ENCODE measurements at regions not wholly inside any gene's neighbourhood (a gene's known extent, or its start where the extent isn't known, plus 50 kb on each side); places are given as distances from the start of the nearest gene placed in this dataset.
A peak's percentile ranks its signal among the peaks of the same experiment; 100 is the strongest.

DNA sequence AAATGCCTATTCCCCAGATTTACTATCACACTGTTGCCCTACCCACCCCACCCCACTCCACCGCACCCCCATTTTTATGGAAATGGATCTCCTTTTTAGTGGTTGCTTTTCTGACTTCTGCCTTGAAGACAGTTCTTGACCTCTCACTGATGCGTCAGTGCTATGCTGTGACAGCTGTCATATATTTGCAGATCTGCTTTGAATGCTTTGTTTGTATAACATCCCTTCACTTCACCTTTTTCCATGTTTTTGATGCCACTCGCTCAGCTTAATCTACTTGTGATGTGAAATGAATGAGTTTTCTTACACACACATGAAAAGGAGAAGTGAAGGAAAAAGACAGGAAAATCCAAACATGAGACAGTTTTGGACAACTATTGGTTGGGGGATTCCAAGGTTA is 731.0 kb downstream of the SLITRK6 start:
- FAIRE-seq, result no peak

- FAIRE-seq, result peak; percentile 86
Measured at GRCh38 chr13:85040215-85040614, 759.0 kb downstream of the SLITRK6 start.

DNA sequence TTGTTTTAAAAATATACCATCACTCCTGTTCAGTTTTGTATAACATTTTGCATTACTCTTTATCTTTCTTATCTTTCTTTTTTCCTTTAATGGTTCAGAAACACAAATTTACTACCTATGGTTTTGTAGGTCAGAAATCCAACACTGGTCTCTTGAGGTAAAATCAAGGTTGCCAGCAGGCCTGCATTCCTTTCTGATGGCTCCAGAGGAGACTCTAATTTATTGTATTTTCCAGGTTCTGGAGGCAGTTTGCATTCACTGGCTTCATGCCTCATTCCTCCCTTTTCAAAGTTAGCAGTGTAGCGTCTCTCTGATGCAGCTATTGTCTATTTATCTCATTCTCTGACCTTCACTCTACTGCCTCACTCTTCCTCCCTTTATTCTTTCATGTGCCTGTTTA is 767.4 kb downstream of the SLITRK6 start:
- no peak for FAIRE-seq

- no peak for FAIRE-seq
Measured at GRCh38 chr13:85028035-85028434, 771.2 kb downstream of the SLITRK6 start.

GRCh38 chr13:85019121-85019520 is 780.1 kb downstream of the SLITRK6 start:
- FAIRE-seq, result no peak

DNA sequence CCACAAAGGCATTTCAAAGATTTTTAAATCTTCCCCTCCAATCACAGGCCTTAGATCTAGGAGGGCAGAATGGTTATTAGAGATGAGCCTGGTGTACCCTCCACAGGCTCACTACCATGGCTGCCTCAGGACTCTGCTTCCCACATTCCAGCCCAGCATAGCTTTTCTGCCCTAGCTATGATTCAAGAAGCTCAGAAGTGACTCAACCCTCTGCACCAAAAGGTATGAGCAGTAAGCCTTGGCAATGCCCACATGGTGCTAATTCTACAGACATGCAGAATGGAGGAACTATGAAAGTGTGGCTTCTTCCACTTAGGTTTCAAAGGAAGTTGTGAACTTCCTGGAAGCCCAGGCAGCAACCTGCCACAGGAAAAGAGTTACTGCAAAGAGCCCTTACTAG is 786.2 kb downstream of the SLITRK6 start:
- FAIRE-seq, result no peak

GRCh38 chr13:85009447-85009846 is 789.8 kb downstream of the SLITRK6 start:
- peak; percentile 74 for FAIRE-seq

DNA sequence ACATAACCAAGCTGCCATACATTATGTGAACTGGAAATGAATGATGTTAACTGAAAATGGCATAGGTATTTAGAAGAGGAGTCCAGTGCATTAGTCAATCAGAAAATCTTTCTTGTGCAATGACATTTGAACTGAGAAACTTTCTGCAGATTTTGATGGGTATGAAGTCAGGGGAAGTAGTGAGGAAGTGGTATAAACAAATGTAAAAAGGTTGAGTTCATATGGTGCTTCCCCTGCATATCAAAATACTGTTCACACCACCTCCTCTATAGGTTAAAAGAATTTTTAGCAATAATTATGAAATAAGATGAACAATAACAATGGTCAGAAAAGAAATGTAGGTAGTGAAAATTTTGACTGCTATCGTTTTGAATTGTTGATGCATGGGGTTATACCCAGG is 800.0 kb downstream of the SLITRK6 start:
- FAIRE-seq, result no peak

GRCh38 chr13:84998681-84999080 is 800.5 kb downstream of the SLITRK6 start:
- FAIRE-seq, result no peak

DNA sequence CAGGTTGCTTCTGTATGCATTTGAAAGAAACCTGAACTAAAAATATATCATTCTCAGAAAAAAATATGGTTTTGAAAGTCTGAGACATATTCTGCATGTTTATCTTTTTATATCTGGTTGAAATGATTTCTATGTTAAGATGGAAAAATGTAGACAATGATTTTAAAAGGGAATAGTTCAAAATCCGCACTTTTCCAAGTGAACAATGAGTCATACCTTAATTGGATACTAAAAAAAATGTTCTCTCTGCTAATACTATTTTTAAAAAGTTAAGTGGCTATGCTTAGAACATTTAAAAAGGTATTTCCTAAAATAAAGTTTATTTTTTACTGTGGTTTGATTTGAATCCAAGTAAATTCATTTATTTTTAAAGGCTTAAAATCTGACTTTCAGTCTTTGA is 801.4 kb downstream of the SLITRK6 start:
- peak; percentile 57 for FAIRE-seq

- FAIRE-seq, result no peak
Measured at GRCh38 chr13:84994582-84994981, 804.6 kb downstream of the SLITRK6 start.

- no peak for FAIRE-seq
Measured at GRCh38 chr13:84985860-84986259, 813.4 kb downstream of the SLITRK6 start.

- FAIRE-seq, result no peak
Measured at GRCh38 chr13:84983321-84983720, 815.9 kb downstream of the SLITRK6 start.

DNA sequence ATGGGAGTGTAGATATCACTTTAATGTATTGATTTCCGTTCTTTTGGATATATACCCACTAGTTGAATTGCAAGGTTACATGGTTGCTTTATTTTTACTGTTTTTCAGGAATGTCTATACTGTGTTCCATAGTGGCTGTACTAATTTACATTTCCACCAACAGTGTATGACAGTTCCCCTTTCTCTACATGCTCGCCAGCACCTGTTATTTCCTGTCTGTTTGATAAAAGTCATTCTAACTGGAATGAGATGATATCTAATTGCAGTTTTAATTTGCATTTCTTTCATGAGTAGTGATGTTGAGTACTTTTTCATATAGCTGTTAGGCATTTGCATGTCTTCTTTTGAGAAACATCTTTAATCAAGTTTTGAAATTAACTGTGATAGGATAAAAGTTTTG is 818.6 kb downstream of the SLITRK6 start:
- no peak for FAIRE-seq

DNA sequence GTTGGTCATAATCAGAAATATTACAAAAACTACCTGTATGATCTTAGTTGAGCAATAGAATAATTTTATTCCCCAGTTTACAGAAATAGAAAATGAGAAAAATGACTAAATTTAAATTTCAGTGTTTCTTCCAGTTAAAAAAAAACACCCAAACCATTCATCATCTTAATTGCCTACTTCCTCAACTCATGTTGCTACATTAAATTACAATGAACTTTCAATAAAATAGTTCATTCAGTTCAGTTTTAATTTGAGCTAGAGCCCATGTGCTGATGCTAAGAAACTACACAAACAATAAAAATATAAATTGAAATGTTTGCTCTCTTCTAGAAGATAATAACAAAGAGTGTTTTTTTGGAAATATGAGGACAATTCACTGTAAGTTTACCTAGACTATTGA is 820.4 kb downstream of the SLITRK6 start:
- FAIRE-seq, result peak; percentile 96

DNA sequence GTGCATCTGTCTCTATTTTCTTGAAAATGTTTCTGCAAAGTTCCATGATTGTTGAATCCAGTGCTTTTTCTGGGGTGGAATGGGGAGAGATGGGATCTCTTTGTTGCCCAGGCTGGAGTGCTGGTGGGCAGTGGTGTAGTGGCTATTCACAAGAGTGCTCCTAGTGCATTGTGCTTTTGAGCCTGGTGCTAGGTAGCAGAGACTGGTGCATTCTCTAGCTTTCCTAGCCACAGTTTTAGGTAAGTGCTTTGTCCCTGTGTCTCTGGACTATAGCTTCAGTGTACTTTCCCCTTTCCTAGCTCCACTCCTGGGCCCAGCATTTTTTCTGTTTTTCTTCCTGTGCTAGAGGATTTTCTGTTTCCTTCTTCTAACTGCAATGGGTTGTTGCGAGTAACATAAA is 825.6 kb downstream of the SLITRK6 start:
- FAIRE-seq, result no peak

DNA sequence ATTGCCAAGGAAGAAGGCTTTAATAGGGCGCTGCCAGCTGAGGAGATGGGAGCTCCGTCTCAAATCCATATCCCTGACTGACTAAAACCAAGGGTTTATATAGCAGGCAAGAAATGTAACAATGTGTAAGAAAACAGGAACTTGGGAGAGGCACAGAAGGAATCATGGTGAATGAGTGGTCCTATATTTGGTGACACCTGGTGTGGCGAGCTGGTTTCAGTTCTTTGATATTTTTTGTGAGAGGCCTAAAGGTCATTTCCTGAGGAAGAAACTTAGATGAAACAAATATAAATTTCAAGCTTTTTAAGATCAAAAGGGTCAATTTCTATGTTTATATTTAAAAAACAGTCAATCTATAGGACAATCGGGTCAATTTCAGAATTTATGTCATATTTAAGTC is 826.3 kb downstream of the SLITRK6 start:
- no peak for FAIRE-seq

DNA sequence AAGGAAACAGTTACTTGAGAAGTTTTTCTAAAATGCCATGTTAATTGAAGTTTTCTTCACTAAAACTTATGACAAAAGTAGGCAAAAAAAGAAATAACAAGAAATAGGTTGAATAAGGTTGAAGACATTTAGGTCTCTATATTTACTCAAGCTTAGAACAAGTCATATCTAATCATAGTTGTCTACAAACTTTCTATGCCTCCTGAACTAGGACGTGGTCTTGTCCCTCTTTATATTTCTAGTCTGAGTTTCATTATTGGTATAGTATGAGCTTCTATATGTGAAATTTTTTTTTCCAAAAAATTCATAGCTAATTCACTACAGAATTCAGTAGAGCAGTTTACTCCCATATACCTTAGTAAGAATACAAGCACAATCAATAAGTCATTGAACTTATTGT is 836.4 kb downstream of the SLITRK6 start:
- no peak for FAIRE-seq

- FAIRE-seq, result no peak
Measured at GRCh38 chr13:84962141-84962750, 837.0 kb downstream of the SLITRK6 start.

DNA sequence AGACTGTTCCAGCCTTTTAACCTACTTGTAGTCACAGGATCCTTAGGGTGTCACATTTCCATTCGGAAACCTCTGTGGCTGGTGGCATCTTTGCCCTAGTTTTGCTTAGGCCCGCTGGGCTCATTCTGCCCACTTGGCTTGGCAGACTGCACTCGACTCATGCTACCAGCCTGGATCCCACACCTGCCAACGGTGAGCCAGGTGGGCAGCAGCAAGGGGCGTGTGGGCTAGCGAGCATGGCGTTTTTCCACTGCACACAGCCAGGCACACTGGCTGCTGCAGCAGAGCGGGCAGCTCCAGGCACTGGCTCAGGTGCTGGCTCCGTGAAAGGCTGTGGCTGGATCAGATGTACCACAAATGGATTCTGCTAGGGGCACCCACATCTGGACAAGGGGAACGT is 838.2 kb downstream of the SLITRK6 start:
- FAIRE-seq, result no peak

DNA sequence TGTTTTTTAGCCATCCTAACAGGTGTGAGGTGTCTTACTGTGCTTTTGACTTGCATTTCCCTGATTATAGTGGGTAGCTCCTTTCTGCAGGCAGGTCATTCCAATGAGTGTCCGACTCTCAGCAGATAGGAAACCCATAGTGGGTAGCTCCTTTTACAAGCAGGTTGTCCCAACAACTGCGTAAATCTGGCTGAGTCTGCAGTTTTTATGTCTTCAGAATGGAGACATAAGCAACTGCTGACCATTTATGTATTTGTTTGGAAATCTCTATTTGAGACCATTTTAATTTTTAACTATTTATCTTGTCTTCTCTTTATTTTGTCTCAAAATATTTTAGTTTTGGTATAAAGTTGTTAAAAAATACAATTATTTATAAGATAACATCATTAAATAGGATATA is 839.4 kb downstream of the SLITRK6 start:
- FAIRE-seq, result no peak

DNA sequence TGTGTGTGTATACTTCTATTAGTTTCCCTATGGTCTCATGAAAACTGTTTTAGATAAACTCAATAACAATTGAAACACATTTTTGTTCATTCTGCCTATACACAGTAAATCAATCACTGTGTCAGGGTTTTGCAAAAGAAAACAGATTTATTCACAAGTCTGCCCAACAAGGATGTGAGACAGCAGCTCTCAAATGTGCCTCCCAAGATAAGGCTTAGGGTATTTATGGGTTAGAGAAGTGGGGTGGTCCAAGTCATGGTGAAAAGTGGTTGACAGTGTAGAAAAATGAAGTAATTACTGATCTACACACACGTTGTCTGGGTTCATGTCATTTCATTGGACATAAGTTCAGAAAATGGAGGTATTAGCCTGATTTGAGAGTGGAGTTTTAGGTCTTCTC is 844.6 kb downstream of the SLITRK6 start:
- no peak for FAIRE-seq

DNA sequence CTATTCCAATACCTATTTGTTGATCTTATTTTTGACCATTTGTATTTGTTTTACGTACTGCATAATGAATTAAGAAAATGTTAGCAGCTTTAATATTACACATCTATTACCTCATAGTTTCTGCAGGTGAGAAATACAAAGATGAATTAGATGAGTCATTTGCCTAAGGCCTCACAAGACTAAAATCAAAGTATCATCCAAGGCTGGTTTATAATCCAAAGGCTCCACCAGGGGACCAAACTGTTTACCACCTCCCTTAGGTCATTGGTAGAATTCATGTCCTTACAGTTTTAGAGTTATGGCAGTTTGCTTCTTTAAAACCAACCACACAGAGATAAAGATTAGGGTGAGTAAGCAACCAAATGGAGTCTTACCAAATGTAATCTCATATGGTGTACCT is 848.1 kb downstream of the SLITRK6 start:
- no peak for FAIRE-seq

DNA sequence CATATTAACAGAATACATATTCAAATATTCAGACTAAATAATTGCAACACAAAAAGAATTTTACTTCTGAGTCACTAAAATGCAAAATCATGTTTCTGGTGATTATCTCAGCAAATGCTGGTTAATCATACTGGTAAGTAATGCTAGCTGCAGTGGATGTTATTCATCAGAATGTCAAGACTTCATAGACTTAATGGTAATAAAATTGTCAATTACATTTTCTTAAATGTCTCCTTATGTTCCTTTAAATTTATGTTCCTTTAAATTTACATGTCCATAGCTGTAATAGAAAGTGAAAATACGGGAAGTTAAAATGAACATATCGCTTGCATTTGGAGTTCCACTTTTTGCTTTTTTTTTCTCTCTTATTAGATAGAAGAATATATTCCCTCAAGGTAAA is 853.0 kb downstream of the SLITRK6 start:
- no peak for FAIRE-seq

- no peak for FAIRE-seq
Measured at GRCh38 chr13:84940798-84941197, 858.4 kb downstream of the SLITRK6 start.

- FAIRE-seq, result no peak
Measured at GRCh38 chr13:84940167-84940566, 859.1 kb downstream of the SLITRK6 start.
